ENCODE measurements at regions not wholly inside any gene's neighbourhood (a gene's known extent, or its start where the extent isn't known, plus 50 kb on each side); places are given as distances from the start of the nearest gene placed in this dataset.
"Not testable (repeated sequence)": the region's sequence is repeated elsewhere in the genome, so short reads cannot be mapped to it uniquely, and the experiment has no call there.

DNA sequence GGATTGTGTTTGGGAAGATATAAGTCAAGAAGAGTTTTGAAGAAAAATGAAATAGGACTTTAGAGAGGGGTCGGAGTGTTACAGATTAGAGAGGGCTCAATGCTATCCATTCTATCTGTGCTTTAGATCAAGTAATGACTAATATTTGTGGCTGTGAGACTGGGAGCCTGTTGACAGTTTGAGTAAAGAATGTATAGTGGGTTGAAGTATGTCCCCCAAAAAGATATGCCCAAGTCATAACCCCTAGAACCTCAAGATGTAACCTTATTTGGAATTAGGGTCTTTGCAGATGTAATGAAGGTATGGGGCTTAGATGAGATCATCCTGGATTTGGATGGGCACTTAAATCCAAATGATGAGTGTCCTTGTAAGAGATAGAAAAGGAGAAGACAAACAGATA lies 55.3 kb upstream of the SERPINE2 start:
- TF ChIP-seq CTCF (IDR thresholded peaks at IDR 0.05) = no peak
- no peak for TF ChIP-seq EZH2phosphoT487 (IDR thresholded peaks at IDR 0.05)
- no peak for TF ChIP-seq EZH2 (IDR thresholded peaks at IDR 0.05)
- Histone ChIP-seq H3K4me1 (peaks cover 5% of the 10 kb centered on the region), H3F3A (ENCODE audit: low read depth) (no peaks in the 10 kb centered on the region), H3K4me3 (no peak overlapping the region), H4K20me1 (ENCODE audit: low read depth) (no peaks in the 10 kb centered on the region), H2AFZ (replicated peaks) (no peak overlapping the region), H3K27me3 (no peaks in the 10 kb centered on the region), H3K36me3 (no peaks in the 10 kb centered on the region), H3K9me3 (ENCODE audit: low read depth) (no peaks in the 10 kb centered on the region), H3K9ac (no peak overlapping the region), H3K27ac (no peak overlapping the region), H3K79me2 (ENCODE audit: low read depth) (no peaks in the 10 kb centered on the region), H3K4me2 (no peak overlapping the region)
- no peak for DNase-seq (ENCODE audit: low spot score)
- Mint-ChIP-seq H3K27ac (no peak overlapping the region), H3K4me3 (no peak overlapping the region), H3K27me3 (ENCODE audit: insufficient read depth, low read depth) (peaks cover 1% of the 10 kb centered on the region), H3K4me1 (no peaks in the 10 kb centered on the region), H3K36me3 (no peaks in the 10 kb centered on the region), H3K9me3 (no peaks in the 10 kb centered on the region)

GRCh38 chr2:224091671-224092070 lies 52.6 kb upstream of the SERPINE2 start:
- not testable (repeated sequence) for DNase-seq (ENCODE audit: low spot score); H3K36me3 Mint-ChIP-seq; H3K9me3 Mint-ChIP-seq; H3K9me3 ChIP-seq (ENCODE audit: low read depth); H3K9ac ChIP-seq; H3K27ac ChIP-seq; H2AFZ ChIP-seq (replicated peaks); H4K20me1 ChIP-seq (ENCODE audit: low read depth); H3K4me1 Mint-ChIP-seq; H3F3A ChIP-seq (ENCODE audit: low read depth); H3K27ac Mint-ChIP-seq; H3K27me3 Mint-ChIP-seq (ENCODE audit: insufficient read depth, low read depth); H3K36me3 ChIP-seq; H3K27me3 ChIP-seq; H3K79me2 ChIP-seq (ENCODE audit: low read depth); H3K4me2 ChIP-seq; H3K4me3 ChIP-seq; H3K4me3 Mint-ChIP-seq; H3K4me1 ChIP-seq

DNA sequence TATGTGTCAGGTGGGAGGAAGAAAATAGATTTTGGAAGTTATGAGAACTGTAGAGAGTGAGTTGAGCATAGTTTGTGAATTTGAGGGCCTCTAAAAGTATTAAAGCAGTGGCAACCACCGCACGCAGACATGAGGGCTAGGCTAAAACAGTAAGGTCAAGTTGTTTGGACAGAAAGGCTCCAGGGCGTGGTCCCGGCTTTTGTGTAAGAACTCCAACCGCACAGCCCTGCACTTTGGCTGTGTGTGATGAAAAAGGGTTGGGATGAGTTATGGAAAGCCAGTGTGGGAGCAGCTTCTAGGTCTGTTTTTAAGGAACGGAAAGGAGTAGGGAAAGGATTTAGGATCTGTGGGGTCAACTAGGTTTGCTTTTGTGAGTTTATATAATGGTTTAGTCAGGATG lies 50.5 kb upstream of the SERPINE2 start:
- not testable (repeated sequence) for H3K27ac ChIP-seq; H3K9me3 ChIP-seq (ENCODE audit: low read depth); H3F3A ChIP-seq (ENCODE audit: low read depth); H3K79me2 ChIP-seq (ENCODE audit: low read depth); H3K9ac ChIP-seq; H3K4me1 ChIP-seq; H3K4me1 Mint-ChIP-seq; H3K27ac Mint-ChIP-seq; H3K9me3 Mint-ChIP-seq; H3K4me3 ChIP-seq; H3K27me3 Mint-ChIP-seq (ENCODE audit: insufficient read depth, low read depth); H3K4me2 ChIP-seq; H3K36me3 ChIP-seq; H4K20me1 ChIP-seq (ENCODE audit: low read depth); H3K36me3 Mint-ChIP-seq; H3K27me3 ChIP-seq; H3K4me3 Mint-ChIP-seq; DNase-seq (ENCODE audit: low spot score); H2AFZ ChIP-seq (replicated peaks)
